Epithelial cell of esophagus (primary cell): ENCODE measurements at regions not wholly inside any gene's neighbourhood (a gene's known extent, or its start where the extent isn't known, plus 50 kb on each side); places are given as distances from the start of the nearest gene placed in this dataset.
"Not testable (repeated sequence)": the region's sequence is repeated elsewhere in the genome, so short reads cannot be mapped to it uniquely, and the experiment has no call there.

ENCODE experiments used
- DNase-seq: peaks from one replicate; pipeline ENCODE4 v3.0.0; 2010; ENCODE audit warnings: low read depth
- H3K4me3 ChIP-seq: 2 replicates; pipeline ENCODE4 v1.5.1; 2011; ENCODE audit warnings: mild to moderate bottlenecking, low read length, control low read depth
- CTCF ChIP-seq: IDR thresholded peaks from 2 replicates; pipeline ENCODE4 v1.5.1; 2011; ENCODE audit warnings: low read depth, mild to moderate bottlenecking, low read length, control low read depth, inconsistent platforms; ENCODE audit not compliant: insufficient read depth; ENCODE audit errors: missing control alignments

- H3K4me3 ChIP-seq = not testable (repeated sequence)
- DNase-seq = peak; percentile 54
Measured at GRCh38 chrX:123788193-123788592, 55.3 kb upstream of the THOC2 start.

GRCh38 chrX:123788744-123789143 is 55.9 kb upstream of the THOC2 start:
- H3K4me3 ChIP-seq = no peak overlapping the region
- no peak for DNase-seq
- TF ChIP-seq CTCF = no peak

DNA sequence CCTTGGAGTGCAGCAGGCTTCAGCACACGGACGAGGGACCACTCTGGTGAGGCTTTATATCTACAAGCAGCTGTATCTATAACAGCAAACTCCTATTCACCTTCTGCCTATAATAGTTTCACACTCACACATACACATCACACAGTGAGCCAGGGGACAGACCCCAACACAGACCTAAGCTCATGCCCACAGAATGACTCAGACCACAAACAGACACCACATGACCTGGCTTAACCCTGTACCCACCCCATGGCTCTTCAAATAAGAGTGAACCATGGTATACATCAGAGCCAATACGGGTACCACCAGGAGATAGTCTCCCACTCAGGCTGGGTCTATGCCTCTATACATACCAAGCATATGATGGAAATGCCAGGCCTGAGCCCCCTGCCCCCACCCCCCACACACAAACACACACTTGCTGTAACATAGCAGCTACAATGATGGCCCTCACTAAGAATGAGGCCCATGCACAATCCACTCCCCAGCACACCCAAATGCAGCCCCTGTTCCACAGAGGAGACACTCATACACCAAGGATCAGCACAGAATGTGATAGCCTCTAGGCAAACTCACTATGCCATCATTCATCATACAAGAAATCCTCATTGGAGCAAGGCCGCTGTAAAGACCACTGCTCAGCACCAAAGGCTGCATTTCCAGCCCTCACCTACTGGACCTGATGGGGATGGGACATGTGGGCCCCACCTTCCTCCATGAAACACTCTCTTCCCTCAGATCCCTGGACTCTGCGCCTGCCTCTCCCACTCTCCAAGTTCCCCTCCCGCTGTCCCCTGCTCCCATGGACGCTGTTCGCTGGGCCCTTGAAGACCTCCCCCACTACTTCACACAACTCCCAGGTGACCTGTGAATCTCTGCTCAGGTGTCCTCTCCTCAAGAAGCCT is 62.1 kb upstream of the XIAP start:
- H3K4me3 ChIP-seq = no peak overlapping the region
- DNase-seq = no peak
- no peak for TF ChIP-seq CTCF

- not testable (repeated sequence) for DNase-seq, H3K4me3 ChIP-seq
Measured at GRCh38 chrX:123798706-123799430, 61.0 kb upstream of the XIAP start.

- no peak for TF ChIP-seq CTCF
- no peak overlapping the region for H3K4me3 ChIP-seq
- DNase-seq = no peak
Measured at GRCh38 chrX:123801901-123802300, 58.0 kb upstream of the XIAP start.

DNA sequence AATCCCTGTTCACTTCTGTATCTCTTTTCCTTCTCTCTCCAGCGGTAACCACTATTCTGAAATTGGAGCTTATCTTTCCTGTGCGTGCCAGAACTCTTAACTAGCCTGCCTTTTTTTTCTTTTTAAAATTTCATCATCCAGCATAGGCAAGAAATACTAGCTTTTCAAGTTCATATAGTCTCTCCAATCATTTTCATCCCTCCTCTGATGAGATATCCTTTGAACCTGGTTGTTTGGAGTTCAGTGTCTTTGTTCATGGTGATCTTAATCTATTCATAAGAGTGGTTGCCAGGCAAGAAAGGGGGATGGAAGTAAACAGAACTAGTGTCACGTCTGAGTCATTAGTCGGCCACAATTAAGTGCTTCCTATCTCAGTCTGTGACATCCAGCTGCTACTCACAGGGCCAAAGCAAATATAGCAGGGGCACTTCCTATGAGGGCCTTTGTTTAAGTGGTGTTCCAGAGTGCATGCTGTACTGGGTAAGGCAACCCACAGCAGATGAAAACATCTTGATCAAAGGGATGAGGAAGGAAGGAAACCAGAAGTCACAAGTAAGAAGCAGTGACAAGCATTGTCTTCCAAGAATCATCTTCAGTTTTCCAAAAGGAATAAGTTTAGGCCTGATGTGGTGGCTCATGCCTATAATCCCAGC is 56.4 kb upstream of the XIAP start:
- DNase-seq = peak; percentile 85
- no peak for TF ChIP-seq CTCF
- no peak overlapping the region for H3K4me3 ChIP-seq

- H3K4me3 ChIP-seq, DNase-seq: not testable (repeated sequence)
Measured at GRCh38 chrX:123803984-123804365, 55.9 kb upstream of the XIAP start.

- H3K4me3 ChIP-seq = no peak overlapping the region
- TF ChIP-seq CTCF = no peak
- DNase-seq = no peak
Measured at GRCh38 chrX:123807835-123808416, 51.9 kb upstream of the XIAP start.
